Stomach (tissue), 4 donors: ENCODE measurements at regions not wholly inside any gene's neighbourhood (a gene's known extent, or its start where the extent isn't known, plus 50 kb on each side); places are given as distances from the start of the nearest gene placed in this dataset.

Experiments
- CTCF ChIP-seq, 7 experiments: fragments of 450-650 bp in 4 of 7; fragments of 200-600 bp in 3 of 7; sonication (generic) in 3 of 7; IDR thresholded peaks; one replicate each; pipeline ENCODE4 v1.5.1; 2016 to 2019; ENCODE audit warnings: antibody characterized with exemption in 7 of 7, control low read depth in 2 of 7, mild to moderate bottlenecking in 1 of 7
- EP300 ChIP-seq: sonication (generic); formaldehyde crosslinking; IDR thresholded peaks from one replicate; pipeline ENCODE4 v1.6.1; 2017; ENCODE audit warnings: antibody characterized with exemption
- POLR2A ChIP-seq, 4 donors: fragments of 450-650 bp; IDR thresholded peaks; one replicate each; pipeline ENCODE4 v1.6.1; 2016; ENCODE audit warnings: antibody characterized with exemption in 4 of 4, control low read depth in 2 of 4, mild to moderate bottlenecking in 1 of 4, moderate library complexity in 1 of 4

GRCh38 chr4:106851726-106852125 is 184.4 kb downstream of the DKK2 start:
- TF ChIP-seq CTCF (IDR thresholded peaks at IDR 0.05), result no peak
- TF ChIP-seq POLR2A (IDR thresholded peaks at IDR 0.05), result no peak
- TF ChIP-seq EP300, result no peak
